Gastroesophageal sphincter (tissue), 4 donors: ENCODE measurements at regions not wholly inside any gene's neighbourhood (a gene's known extent, or its start where the extent isn't known, plus 50 kb on each side); places are given as distances from the start of the nearest gene placed in this dataset.

ENCODE experiments used
- ATAC-seq: fragments of 150-250 bp; one replicate; pipeline ENCODE4 v1.9.1; 2016; ENCODE audit warnings: mild to moderate bottlenecking, moderate library complexity
- H3K27ac ChIP-seq, 4 donors: fragments of 200-600 bp; sonication (generic) in 3 of 4; 1 replicate in 3 of 4; 2 replicates in 1 of 4; pipeline ENCODE4 v1.5.1; 2016 to 2019
- H3K27me3 ChIP-seq: fragments of 200-600 bp; sonication (generic); one replicate; pipeline ENCODE4 v1.5.1; 2019
- H3K36me3 ChIP-seq, 2 donors: fragments of 200-600 bp; sonication (generic); one replicate each; pipeline ENCODE4 v1.5.1; 2019; ENCODE audit warnings: control low read depth in 1 of 2
- H3K4me1 ChIP-seq, 3 donors: fragments of 200-600 bp; sonication (generic); 1 replicate in 2 of 3; 2 replicates in 1 of 3; pipeline ENCODE4 v1.5.1; 2016 to 2019; ENCODE audit warnings: control low read depth in 2 of 3
- H3K4me3 ChIP-seq, 2 donors: fragments of 200-600 bp; sonication (generic); one replicate each; pipeline ENCODE4 v1.5.1; 2019; ENCODE audit warnings: mild to moderate bottlenecking in 1 of 2, moderate library complexity in 1 of 2
- H3K9me3 ChIP-seq, 3 donors: fragments of 200-600 bp; sonication (generic); one replicate each; pipeline ENCODE4 v1.5.1; 2017 to 2019; ENCODE audit warnings: control low read depth in 2 of 3
- EP300 ChIP-seq: sonication (generic); formaldehyde crosslinking; IDR thresholded peaks from one replicate; pipeline ENCODE4 v1.6.1; 2017; ENCODE audit warnings: antibody characterized with exemption, mild to moderate bottlenecking
- POLR2A ChIP-seq, 2 donors: fragments of 450-650 bp; IDR thresholded peaks; one replicate each; pipeline ENCODE4 v1.6.1; 2017; ENCODE audit warnings: antibody characterized with exemption in 2 of 2, mild to moderate bottlenecking in 2 of 2, moderate library complexity in 1 of 2
- POLR2AphosphoS5 ChIP-seq: sonication (generic); formaldehyde crosslinking; IDR thresholded peaks from one replicate; pipeline ENCODE4 v1.6.1; 2017; ENCODE audit warnings: antibody characterized with exemption
- WGBS, 2 donors: methylation state at CpG; one replicate each; pipeline ENCODE4 v1.1.5; 2018; ENCODE audit warnings: low coverage in 1 of 2; 5-methylcytosine and 5-hydroxymethylcytosine counted together
- TF ChIP-seq, protein P1 (sequence below), 4 experiments: fragments of 200-600 bp in 2 of 4; fragments of 450-650 bp in 2 of 4; sonication (generic) in 1 of 4; IDR thresholded peaks; one replicate each; pipeline ENCODE4 v1.5.1; 2017 to 2019; ENCODE audit warnings: antibody characterized with exemption in 4 of 4, mild to moderate bottlenecking in 2 of 4, moderate library complexity in 2 of 4

DNA sequence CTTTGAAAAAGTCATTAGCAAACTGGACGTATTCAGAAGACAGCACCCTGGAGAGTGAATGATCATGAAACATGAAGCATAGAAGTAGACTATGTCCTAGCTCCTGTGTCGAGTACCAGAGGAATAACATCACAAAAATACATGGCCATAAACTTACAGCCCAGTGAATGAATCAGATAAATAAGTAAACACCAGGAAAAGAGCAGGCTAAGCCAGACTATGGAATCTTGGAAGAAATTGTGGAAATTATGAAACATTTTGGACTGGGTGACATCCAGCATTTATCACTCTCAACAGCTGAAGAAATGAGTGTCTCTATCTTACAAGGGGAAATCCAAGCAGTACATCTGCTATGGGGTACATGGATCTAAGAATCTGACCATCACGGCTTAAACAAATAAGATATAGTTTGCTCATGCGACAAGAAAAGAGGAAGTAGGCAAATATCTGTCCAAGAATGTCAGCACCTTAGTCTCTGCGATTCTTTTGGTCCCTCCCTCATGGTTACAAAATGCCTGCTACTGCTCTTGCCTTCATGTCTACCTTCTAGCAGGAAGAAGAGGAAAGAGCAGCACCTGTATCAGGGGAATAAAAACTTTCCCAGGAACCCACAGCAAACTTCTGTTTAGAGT is 481.5 kb downstream of the BCOR start:
- H3K4me3 ChIP-seq: no peak overlapping the region
- peaks cover 0 to 11% (median 3%) of the 10 kb centered on the region in 3 donors for H3K4me1 ChIP-seq
- 52 to 72% methylated on average over 2 of the region's 5 CpGs for WGBS, 2 donors
- no peaks in the 10 kb centered on the region for H3K36me3 ChIP-seq
- H3K9me3 ChIP-seq: no peaks in the 10 kb centered on the region
- H3K27me3 ChIP-seq: no peaks in the 10 kb centered on the region
- TF ChIP-seq, protein P1, sequence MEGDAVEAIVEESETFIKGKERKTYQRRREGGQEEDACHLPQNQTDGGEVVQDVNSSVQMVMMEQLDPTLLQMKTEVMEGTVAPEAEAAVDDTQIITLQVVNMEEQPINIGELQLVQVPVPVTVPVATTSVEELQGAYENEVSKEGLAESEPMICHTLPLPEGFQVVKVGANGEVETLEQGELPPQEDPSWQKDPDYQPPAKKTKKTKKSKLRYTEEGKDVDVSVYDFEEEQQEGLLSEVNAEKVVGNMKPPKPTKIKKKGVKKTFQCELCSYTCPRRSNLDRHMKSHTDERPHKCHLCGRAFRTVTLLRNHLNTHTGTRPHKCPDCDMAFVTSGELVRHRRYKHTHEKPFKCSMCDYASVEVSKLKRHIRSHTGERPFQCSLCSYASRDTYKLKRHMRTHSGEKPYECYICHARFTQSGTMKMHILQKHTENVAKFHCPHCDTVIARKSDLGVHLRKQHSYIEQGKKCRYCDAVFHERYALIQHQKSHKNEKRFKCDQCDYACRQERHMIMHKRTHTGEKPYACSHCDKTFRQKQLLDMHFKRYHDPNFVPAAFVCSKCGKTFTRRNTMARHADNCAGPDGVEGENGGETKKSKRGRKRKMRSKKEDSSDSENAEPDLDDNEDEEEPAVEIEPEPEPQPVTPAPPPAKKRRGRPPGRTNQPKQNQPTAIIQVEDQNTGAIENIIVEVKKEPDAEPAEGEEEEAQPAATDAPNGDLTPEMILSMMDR (IDR thresholded peaks at IDR 0.05): no peak
- TF ChIP-seq POLR2AphosphoS5 (no peak), POLR2A (IDR thresholded peaks at IDR 0.05) (no peak), EP300 (no peak)
- no peak overlapping the region for H3K27ac ChIP-seq
- ATAC-seq: peak; percentile 28

DNA sequence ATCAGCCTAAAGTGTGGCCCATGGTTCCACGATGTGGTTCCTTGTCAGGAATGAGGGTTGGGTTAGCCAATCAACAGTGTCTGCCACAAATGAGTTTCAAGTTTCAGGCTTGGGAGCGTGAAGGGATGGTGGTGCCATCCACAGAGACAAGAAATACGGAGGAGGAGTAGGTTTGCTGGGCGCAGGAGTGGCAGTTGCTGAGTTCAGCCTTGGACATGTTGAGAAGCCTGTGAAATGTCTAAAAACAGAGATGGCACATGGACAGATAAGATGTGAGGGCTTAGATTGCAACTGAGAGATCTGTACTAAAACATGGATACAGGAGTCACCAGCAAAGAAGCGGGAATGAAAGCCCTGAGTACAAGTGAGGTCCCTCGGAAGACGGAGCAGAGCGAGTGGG is 481.0 kb downstream of the BCOR start:
- no peaks in the 10 kb centered on the region for H3K9me3 ChIP-seq
- no peak for ATAC-seq
- H3K4me3 ChIP-seq: no peak overlapping the region
- H3K4me1 ChIP-seq: peaks cover 0 to 11% (median 3%) of the 10 kb centered on the region in 3 donors
- 86 to 96% methylated on average over 4 of the region's 8 CpGs for WGBS, 2 donors
- no peak overlapping the region for H3K27ac ChIP-seq
- no peak for TF ChIP-seq POLR2A (IDR thresholded peaks at IDR 0.05)
- no peak for TF ChIP-seq POLR2AphosphoS5
- TF ChIP-seq, protein P1 (IDR thresholded peaks at IDR 0.05): no peak
- TF ChIP-seq EP300: no peak
- H3K36me3 ChIP-seq: no peaks in the 10 kb centered on the region
- H3K27me3 ChIP-seq: no peaks in the 10 kb centered on the region

DNA sequence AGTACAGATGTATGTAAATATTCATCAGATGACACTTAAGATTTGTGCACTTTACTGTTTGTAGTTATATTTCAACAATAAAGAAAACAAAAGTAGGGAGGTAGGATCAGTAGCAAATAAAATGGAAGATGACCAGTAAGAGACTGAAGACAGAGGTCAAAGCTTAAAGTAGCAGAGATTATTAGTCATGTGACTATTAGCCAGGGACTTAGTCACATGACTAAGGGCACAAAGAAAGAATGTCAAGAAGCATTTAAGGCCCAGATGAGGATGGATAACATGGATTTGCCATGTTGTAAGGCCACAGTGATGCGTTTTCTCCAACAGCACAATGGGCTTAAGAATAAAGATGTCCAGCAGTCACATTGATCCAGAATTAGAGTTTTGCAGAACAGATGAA is 479.6 kb downstream of the BCOR start:
- H3K27me3 ChIP-seq: no peaks in the 10 kb centered on the region
- no peaks in the 10 kb centered on the region for H3K9me3 ChIP-seq
- H3K27ac ChIP-seq: no peak overlapping the region
- H3K4me3 ChIP-seq: no peak overlapping the region
- no peak for TF ChIP-seq POLR2AphosphoS5
- TF ChIP-seq, protein P1 (IDR thresholded peaks at IDR 0.05): no peak
- TF ChIP-seq POLR2A (IDR thresholded peaks at IDR 0.05): no peak
- TF ChIP-seq EP300: no peak
- no peak for ATAC-seq
- H3K4me1 ChIP-seq: peaks cover 0 to 10% (median 3%) of the 10 kb centered on the region in 3 donors
- H3K36me3 ChIP-seq: no peaks in the 10 kb centered on the region
- 90 to 92% methylated on average over 1 of the region's 1 CpG for WGBS, 2 donors

DNA sequence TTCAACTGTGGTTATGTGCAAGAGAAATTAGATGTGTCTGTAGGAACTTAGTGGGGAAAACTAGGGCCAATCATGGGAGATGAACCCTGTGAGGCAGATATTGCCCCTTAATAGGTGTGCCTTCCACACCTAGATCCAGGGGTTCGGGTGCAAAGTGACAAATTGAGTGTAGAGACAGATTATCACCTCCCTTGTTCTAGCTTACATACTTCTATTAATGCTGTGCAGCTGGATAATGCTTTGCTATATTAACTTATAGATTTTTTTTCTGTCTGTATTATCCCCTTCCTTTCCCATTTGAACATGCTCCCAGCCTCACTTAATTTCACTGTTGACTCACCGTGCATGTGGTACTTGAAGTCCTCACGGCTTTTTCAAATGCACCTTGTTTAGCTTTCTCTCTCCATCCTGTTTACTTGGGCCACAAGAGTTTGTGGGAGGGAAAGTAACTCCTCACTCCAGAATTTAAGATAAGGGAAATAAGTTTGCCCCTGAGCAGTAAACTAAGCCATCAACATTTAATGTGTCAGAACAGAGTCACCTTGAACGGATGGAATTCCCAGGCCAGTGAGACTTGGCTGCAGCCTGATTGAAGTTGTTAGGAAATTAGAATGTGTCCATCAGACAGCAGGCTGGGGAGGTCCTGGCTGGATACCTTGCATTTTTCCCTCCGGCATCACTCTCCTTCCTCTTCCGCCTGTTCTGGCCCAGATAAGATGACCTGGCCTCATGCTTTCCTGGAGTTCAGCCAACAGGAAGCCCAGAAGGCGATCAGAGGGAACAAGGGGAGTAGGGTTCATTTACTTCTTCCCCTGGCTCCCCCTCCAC is 478.4 kb downstream of the BCOR start:
- no peaks in the 10 kb centered on the region for H3K27me3 ChIP-seq
- no peak for TF ChIP-seq EP300
- no peak for TF ChIP-seq POLR2A (IDR thresholded peaks at IDR 0.05)
- TF ChIP-seq, protein P1 (IDR thresholded peaks at IDR 0.05): no peak
- no peak for TF ChIP-seq POLR2AphosphoS5
- H3K36me3 ChIP-seq: no peaks in the 10 kb centered on the region
- ATAC-seq: no peak
- H3K4me3 ChIP-seq: no peak overlapping the region
- WGBS, 2 donors: 50 to 76% methylated on average over 2 to 3 of the region's 7 CpGs
- no peaks in the 10 kb centered on the region for H3K4me1 ChIP-seq
- H3K27ac ChIP-seq: no peak overlapping the region
- H3K9me3 ChIP-seq: no peaks in the 10 kb centered on the region

DNA sequence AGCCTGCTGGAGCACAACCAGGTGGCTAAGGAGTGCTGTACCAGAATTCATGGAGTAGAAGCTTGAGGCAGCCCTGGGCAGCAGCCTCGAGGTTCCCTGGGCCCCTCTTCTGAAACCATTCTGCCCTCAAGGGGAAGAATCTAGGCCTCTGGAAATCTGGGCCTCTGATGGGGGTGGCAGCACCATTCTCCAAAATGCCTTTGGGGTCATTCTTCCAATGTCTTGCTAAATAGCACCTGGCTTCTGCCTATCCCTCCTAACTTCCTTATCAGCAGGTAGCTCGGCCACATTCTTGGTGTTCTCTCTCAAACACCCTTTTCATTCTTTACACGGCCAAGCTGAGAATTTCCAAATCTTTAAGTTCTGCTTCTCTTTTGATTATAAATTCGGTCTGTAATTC is 473.6 kb downstream of the BCOR start:
- H3K4me1 ChIP-seq: no peaks in the 10 kb centered on the region
- no peak overlapping the region for H3K4me3 ChIP-seq
- TF ChIP-seq EP300: no peak
- no peak for TF ChIP-seq POLR2A (IDR thresholded peaks at IDR 0.05)
- no peak for TF ChIP-seq POLR2AphosphoS5
- TF ChIP-seq, protein P1 (IDR thresholded peaks at IDR 0.05): no peak
- H3K9me3 ChIP-seq: no peaks in the 10 kb centered on the region
- 57 to 71% methylated on average over 1 to 3 of the region's 4 CpGs for WGBS, 2 donors
- no peaks in the 10 kb centered on the region for H3K36me3 ChIP-seq
- no peak for ATAC-seq
- no peak overlapping the region for H3K27ac ChIP-seq
- no peaks in the 10 kb centered on the region for H3K27me3 ChIP-seq
